GM23338 (cell line): ENCODE measurements at regions not wholly inside any gene's neighbourhood (a gene's known extent, or its start where the extent isn't known, plus 50 kb on each side); places are given as distances from the start of the nearest gene placed in this dataset.

Experiments used
- ATAC-seq: fragments of 200-7000 bp; cut with Tn5 transposase; 3 replicates; pipeline ENCODE4 v1.9.1; 2020
- DNase-seq: peaks from one replicate; pipeline ENCODE4 v3.0.0-alpha.2; 2015; ENCODE audit warnings: low spot score
- H2AFZ ChIP-seq: fragments of 200-600 bp; sonication (generic); 2 replicates; pipeline ENCODE4 v1.8.0; 2016; ENCODE audit warnings: antibody characterized with exemption, mild to moderate bottlenecking, moderate library complexity
- H3F3A ChIP-seq: fragments of 200-600 bp; sonication (generic); replicated peaks from 2 replicates; pipeline ENCODE4 v1.8.0; 2017; ENCODE audit warnings: antibody characterized with exemption, mixed run types, low read depth
- H3K27ac ChIP-seq: fragments of 200-600 bp; sonication (generic); 2 replicates; pipeline ENCODE4 v1.6.1; 2016; ENCODE audit warnings: low read depth
- H3K27me3 ChIP-seq: fragments of 200-600 bp; sonication (generic); 2 replicates; pipeline ENCODE4 v1.8.0; 2016; ENCODE audit warnings: mild to moderate bottlenecking, mixed run types, moderate library complexity; ENCODE audit not compliant: insufficient read depth
- H3K36me3 ChIP-seq: fragments of 200-600 bp; sonication (generic); 2 replicates; pipeline ENCODE4 v1.8.0; 2016; ENCODE audit warnings: mild to moderate bottlenecking; ENCODE audit not compliant: insufficient read depth
- H3K4me1 ChIP-seq: fragments of 200-600 bp; sonication (generic); 2 replicates; pipeline ENCODE4 v1.8.0; 2016; ENCODE audit warnings: mild to moderate bottlenecking, moderate library complexity; ENCODE audit not compliant: insufficient read depth
- H3K4me2 ChIP-seq: fragments of 200-600 bp; sonication (generic); 2 replicates; pipeline ENCODE4 v1.7.1; 2017; ENCODE audit warnings: mixed run types
- H3K4me3 ChIP-seq: fragments of 200-600 bp; sonication (generic); 2 replicates; pipeline ENCODE4 v1.6.1; 2016; ENCODE audit warnings: mixed run types
- H3K79me2 ChIP-seq: fragments of 200-600 bp; sonication (generic); replicated peaks from 2 replicates; pipeline ENCODE4 v1.8.0; 2017; ENCODE audit warnings: mild to moderate bottlenecking; ENCODE audit not compliant: insufficient read depth
- H3K9me2 ChIP-seq: fragments of 200-600 bp; sonication (generic); 2 replicates; pipeline ENCODE4 v1.8.0; 2017; ENCODE audit not compliant: insufficient read depth
- H4K20me1 ChIP-seq: fragments of 200-600 bp; sonication (generic); replicated peaks from 2 replicates; pipeline ENCODE4 v1.8.0; 2017; ENCODE audit warnings: mild to moderate bottlenecking; ENCODE audit not compliant: insufficient read depth
- H3K27ac Mint-ChIP-seq: 2 replicates; pipeline ENCODE4 v1.8.0; 2020; ENCODE audit warnings: inconsistent platforms, mild to moderate bottlenecking, moderate library complexity, mixed read lengths
- H3K27me3 Mint-ChIP-seq: 3 replicates; pipeline ENCODE4 v1.8.0; 2022; ENCODE audit warnings: low read depth, mild to moderate bottlenecking, moderate library complexity, mixed read lengths, inconsistent platforms; ENCODE audit not compliant: insufficient read depth, poor library complexity
- H3K36me3 Mint-ChIP-seq: 3 replicates; pipeline ENCODE4 v1.8.0; 2021; ENCODE audit warnings: low read depth, mild to moderate bottlenecking, inconsistent platforms, moderate library complexity, mixed read lengths
- H3K4me1 Mint-ChIP-seq: 3 replicates; pipeline ENCODE4 v1.8.0; 2020; ENCODE audit warnings: mild to moderate bottlenecking, inconsistent platforms, mixed read lengths
- H3K4me3 Mint-ChIP-seq: 3 replicates; pipeline ENCODE4 v1.8.0; 2021; ENCODE audit warnings: moderate library complexity, mild to moderate bottlenecking, inconsistent platforms, mixed read lengths
- H3K9me3 Mint-ChIP-seq: 3 replicates; pipeline ENCODE4 v1.8.0; 2020; ENCODE audit warnings: moderate library complexity, mild to moderate bottlenecking, inconsistent platforms, mixed read lengths
- CREB1 ChIP-seq: fragments of 250-450 bp; sonication (Bioruptor Pico); IDR thresholded peaks from 2 replicates; pipeline ENCODE4 v1.5.0; 2020; ENCODE audit warnings: low read depth, mild to moderate bottlenecking, moderate library complexity
- EZH2phosphoT487 ChIP-seq: fragments of 200-600 bp; sonication (generic); IDR thresholded peaks from one replicate; pipeline ENCODE4 v1.8.1; 2018; ENCODE audit warnings: antibody characterized with exemption; ENCODE audit not compliant: unreplicated experiment
- JUNB ChIP-seq: IDR thresholded peaks from one replicate; pipeline ENCODE4 v1.6.1; 2016; ENCODE audit warnings: antibody characterized with exemption; ENCODE audit not compliant: unreplicated experiment
- NANOG ChIP-seq: IDR thresholded peaks from 2 replicates; pipeline ENCODE4 v1.6.1; 2016; ENCODE audit warnings: antibody characterized with exemption, borderline replicate concordance
- REST ChIP-seq: IDR thresholded peaks from one replicate; pipeline ENCODE4 v1.6.1; 2018; ENCODE audit warnings: antibody characterized with exemption; ENCODE audit not compliant: unreplicated experiment
- STAT1 ChIP-seq: IDR thresholded peaks from one replicate; pipeline ENCODE4 v1.6.1; 2016; ENCODE audit warnings: antibody characterized with exemption; ENCODE audit not compliant: unreplicated experiment
- ZNF331 ChIP-seq: fragments of 250-450 bp; sonication (Bioruptor Pico); IDR thresholded peaks from 2 replicates; pipeline ENCODE4 v1.5.0; 2020; ENCODE audit warnings: low read depth, mild to moderate bottlenecking, moderate library complexity
- TF ChIP-seq, protein P1 (sequence below): fragments of 250-450 bp; sonication (Bioruptor Pico); IDR thresholded peaks from 2 replicates; pipeline ENCODE4 v1.5.0; 2020; ENCODE audit warnings: mild to moderate bottlenecking, moderate library complexity

DNA sequence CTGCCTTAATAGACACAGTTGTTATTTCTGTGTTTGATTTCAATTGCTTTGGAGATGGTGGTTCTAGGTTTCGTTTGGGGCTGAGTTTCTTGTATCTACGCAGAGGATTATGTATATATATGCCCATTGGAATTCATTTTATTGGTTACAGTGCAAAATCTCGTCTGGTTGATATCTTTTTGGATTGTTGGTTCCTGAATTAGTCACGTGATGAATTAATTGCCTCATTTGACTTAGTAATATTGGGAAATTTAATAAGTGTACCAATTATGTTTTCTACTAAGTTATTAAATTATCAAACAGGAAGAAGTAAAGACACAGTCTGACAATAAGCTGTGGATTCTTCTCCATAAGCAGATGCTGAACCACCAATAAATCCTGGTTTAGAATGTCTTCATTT lies 467.9 kb upstream of the TENM3 start:
- ATAC-seq (no peak), DNase-seq (no peak)
- Histone ChIP-seq H3K4me3 (no peak overlapping the region), H4K20me1 (no peaks in the 10 kb centered on the region), H3F3A (no peaks in the 10 kb centered on the region), H3K4me1 (no peaks in the 10 kb centered on the region), H3K27me3 (no peaks in the 10 kb centered on the region), H3K36me3 (no peaks in the 10 kb centered on the region), H2AFZ (no peak overlapping the region), H3K4me2 (no peak overlapping the region), H3K9me2 (no peaks in the 10 kb centered on the region), H3K79me2 (no peaks in the 10 kb centered on the region), H3K27ac (no peak overlapping the region)
- Mint-ChIP-seq H3K9me3 (peaks cover 7% of the 10 kb centered on the region; the same call in 1 of the 3 replicates), H3K4me1 (no peaks in the 10 kb centered on the region), H3K27ac (no peak overlapping the region), H3K36me3 (no peaks in the 10 kb centered on the region), H3K4me3 (no peak overlapping the region), H3K27me3 (no peaks in the 10 kb centered on the region)
- TF ChIP-seq ZNF331 (CRISPR knock-in tag) = no peak
- TF ChIP-seq JUNB = no peak
- TF ChIP-seq CREB1 (CRISPR knock-in tag) = no peak
- no peak for TF ChIP-seq REST
- no peak for TF ChIP-seq STAT1
- no peak for TF ChIP-seq NANOG
- TF ChIP-seq EZH2phosphoT487 = no peak

- Mint-ChIP-seq H3K4me3 (no peak overlapping the region), H3K9me3 (peaks cover 12% of the 10 kb centered on the region; the same call in 1 of the 3 replicates), H3K27ac (peak overlapping the region; percentile 41; the same call in 1 of the 2 replicates), H3K36me3 (no peaks in the 10 kb centered on the region), H3K27me3 (no peaks in the 10 kb centered on the region), H3K4me1 (no peaks in the 10 kb centered on the region)
- H3K27ac ChIP-seq = no peak overlapping the region
- H3K4me2 ChIP-seq = no peak overlapping the region
- H4K20me1 ChIP-seq = no peaks in the 10 kb centered on the region
- no peaks in the 10 kb centered on the region for H3K9me2 ChIP-seq
- H2AFZ ChIP-seq = no peak overlapping the region
- ATAC-seq (no peak), DNase-seq (no peak)
- H3K4me3 ChIP-seq = no peak overlapping the region
- H3K36me3 ChIP-seq = no peaks in the 10 kb centered on the region
- no peaks in the 10 kb centered on the region for H3F3A ChIP-seq
- no peaks in the 10 kb centered on the region for H3K27me3 ChIP-seq
- no peaks in the 10 kb centered on the region for H3K4me1 ChIP-seq
- no peaks in the 10 kb centered on the region for H3K79me2 ChIP-seq
- no peak for TF ChIP-seq REST
- TF ChIP-seq, protein P1, sequence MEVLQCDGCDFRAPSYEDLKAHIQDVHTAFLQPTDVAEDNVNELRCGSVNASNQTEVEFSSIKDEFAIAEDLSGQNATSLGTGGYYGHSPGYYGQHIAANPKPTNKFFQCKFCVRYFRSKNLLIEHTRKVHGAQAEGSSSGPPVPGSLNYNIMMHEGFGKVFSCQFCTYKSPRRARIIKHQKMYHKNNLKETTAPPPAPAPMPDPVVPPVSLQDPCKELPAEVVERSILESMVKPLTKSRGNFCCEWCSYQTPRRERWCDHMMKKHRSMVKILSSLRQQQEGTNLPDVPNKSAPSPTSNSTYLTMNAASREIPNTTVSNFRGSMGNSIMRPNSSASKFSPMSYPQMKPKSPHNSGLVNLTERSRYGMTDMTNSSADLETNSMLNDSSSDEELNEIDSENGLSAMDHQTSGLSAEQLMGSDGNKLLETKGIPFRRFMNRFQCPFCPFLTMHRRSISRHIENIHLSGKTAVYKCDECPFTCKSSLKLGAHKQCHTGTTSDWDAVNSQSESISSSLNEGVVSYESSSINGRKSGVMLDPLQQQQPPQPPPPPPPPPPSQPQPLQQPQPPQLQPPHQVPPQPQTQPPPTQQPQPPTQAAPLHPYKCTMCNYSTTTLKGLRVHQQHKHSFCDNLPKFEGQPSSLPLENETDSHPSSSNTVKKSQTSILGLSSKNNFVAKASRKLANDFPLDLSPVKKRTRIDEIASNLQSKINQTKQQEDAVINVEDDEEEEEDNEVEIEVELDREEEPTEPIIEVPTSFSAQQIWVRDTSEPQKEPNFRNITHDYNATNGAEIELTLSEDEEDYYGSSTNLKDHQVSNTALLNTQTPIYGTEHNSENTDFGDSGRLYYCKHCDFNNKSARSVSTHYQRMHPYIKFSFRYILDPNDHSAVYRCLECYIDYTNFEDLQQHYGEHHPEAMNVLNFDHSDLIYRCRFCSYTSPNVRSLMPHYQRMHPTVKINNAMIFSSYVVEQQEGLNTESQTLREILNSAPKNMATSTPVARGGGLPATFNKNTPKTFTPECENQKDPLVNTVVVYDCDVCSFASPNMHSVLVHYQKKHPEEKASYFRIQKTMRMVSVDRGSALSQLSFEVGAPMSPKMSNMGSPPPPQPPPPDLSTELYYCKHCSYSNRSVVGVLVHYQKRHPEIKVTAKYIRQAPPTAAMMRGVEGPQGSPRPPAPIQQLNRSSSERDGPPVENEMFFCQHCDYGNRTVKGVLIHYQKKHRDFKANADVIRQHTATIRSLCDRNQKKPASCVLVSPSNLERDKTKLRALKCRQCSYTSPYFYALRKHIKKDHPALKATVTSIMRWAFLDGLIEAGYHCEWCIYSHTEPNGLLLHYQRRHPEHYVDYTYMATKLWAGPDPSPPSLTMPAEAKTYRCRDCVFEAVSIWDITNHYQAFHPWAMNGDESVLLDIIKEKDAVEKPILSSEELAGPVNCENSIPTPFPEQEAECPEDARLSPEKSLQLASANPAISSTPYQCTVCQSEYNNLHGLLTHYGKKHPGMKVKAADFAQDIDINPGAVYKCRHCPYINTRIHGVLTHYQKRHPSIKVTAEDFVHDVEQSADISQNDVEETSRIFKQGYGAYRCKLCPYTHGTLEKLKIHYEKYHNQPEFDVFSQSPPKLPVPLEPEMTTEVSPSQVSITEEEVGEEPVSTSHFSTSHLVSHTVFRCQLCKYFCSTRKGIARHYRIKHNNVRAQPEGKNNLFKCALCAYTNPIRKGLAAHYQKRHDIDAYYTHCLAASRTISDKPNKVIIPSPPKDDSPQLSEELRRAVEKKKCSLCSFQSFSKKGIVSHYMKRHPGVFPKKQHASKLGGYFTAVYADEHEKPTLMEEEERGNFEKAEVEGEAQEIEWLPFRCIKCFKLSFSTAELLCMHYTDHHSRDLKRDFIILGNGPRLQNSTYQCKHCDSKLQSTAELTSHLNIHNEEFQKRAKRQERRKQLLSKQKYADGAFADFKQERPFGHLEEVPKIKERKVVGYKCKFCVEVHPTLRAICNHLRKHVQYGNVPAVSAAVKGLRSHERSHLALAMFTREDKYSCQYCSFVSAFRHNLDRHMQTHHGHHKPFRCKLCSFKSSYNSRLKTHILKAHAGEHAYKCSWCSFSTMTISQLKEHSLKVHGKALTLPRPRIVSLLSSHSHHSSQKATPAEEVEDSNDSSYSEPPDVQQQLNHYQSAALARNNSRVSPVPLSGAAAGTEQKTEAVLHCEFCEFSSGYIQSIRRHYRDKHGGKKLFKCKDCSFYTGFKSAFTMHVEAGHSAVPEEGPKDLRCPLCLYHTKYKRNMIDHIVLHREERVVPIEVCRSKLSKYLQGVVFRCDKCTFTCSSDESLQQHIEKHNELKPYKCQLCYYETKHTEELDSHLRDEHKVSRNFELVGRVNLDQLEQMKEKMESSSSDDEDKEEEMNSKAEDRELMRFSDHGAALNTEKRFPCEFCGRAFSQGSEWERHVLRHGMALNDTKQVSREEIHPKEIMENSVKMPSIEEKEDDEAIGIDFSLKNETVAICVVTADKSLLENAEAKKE (CRISPR knock-in tag) = no peak
Measured at GRCh38 chr4:181776264-181777054, 466.7 kb upstream of the TENM3 start.
